Spleen (tissue), 11 donors: ENCODE measurements at regions not wholly inside any gene's neighbourhood (a gene's known extent, or its start where the extent isn't known, plus 50 kb on each side); places are given as distances from the start of the nearest gene placed in this dataset.

ENCODE experiments used
- DNase-seq: peaks from one replicate; pipeline ENCODE4 v3.0.0-alpha.2; 2020
- H3K27ac ChIP-seq, 8 donors: fragments of 200-600 bp; sonication (generic) in 7 of 8; 1 replicate in 4 of 8; 2 replicates in 4 of 8; pipeline versions ENCODE4 v1.5.0 to v1.8.0; 2016 to 2021; ENCODE audit warnings: inconsistent platforms in 4 of 8, mild to moderate bottlenecking in 4 of 8, moderate library complexity in 1 of 8
- H3K27me3 ChIP-seq, 7 donors: fragments of 200-600 bp; sonication (generic) in 6 of 7; replicated peaks in 1 of 7; 1 replicate in 4 of 7; 2 replicates in 3 of 7; pipeline versions ENCODE4 v1.5.0 to v1.8.0; 2016 to 2021; ENCODE audit warnings: inconsistent platforms in 3 of 7, mild to moderate bottlenecking in 1 of 7
- H3K36me3 ChIP-seq, 6 donors: fragments of 200-600 bp; sonication (generic) in 5 of 6; 1 replicate in 4 of 6; 2 replicates in 2 of 6; pipeline versions ENCODE4 v1.5.0 to v1.8.0; 2016 to 2021; ENCODE audit warnings: inconsistent platforms in 2 of 6
- H3K4me1 ChIP-seq, 6 donors: fragments of 200-600 bp; sonication (generic) in 5 of 6; 1 replicate in 3 of 6; 2 replicates in 3 of 6; pipeline versions ENCODE4 v1.5.0 to v1.8.0; 2016 to 2021; ENCODE audit warnings: inconsistent platforms in 3 of 6
- H3K4me3 ChIP-seq, 8 donors: fragments of 200-600 bp; sonication (generic) in 7 of 8; 1 replicate in 4 of 8; 2 replicates in 4 of 8; pipeline versions ENCODE4 v1.5.0 to v1.8.0; 2016 to 2021; ENCODE audit warnings: inconsistent platforms in 4 of 8, mild to moderate bottlenecking in 4 of 8, moderate library complexity in 2 of 8
- H3K9me3 ChIP-seq, 8 donors: fragments of 200-600 bp; sonication (generic) in 7 of 8; 1 replicate in 4 of 8; 2 replicates in 4 of 8; pipeline versions ENCODE4 v1.5.0 to v1.8.0; 2016 to 2021; ENCODE audit warnings: inconsistent platforms in 4 of 8
- CTCF ChIP-seq, 11 experiments: fragments of 200-600 bp in 7 of 11; fragments of 450-650 bp in 4 of 11; sonication (generic) in 4 of 11; IDR thresholded peaks in 8 of 11; conservative IDR thresholded peaks in 3 of 11; 1 replicate in 7 of 11; 2 replicates in 4 of 11; pipeline versions ENCODE4 v1.4.0 to v1.8.0; 2016 to 2021; ENCODE audit warnings: antibody characterized with exemption in 11 of 11, inconsistent platforms in 4 of 11, mild to moderate bottlenecking in 1 of 11
- POLR2A ChIP-seq, 3 donors: fragments of 450-650 bp; IDR thresholded peaks; one replicate each; pipeline ENCODE4 v1.5.1; 2017; ENCODE audit warnings: antibody characterized with exemption in 3 of 3, mild to moderate bottlenecking in 1 of 3
- POLR2AphosphoS5 ChIP-seq, 3 donors: sonication (generic); formaldehyde crosslinking; IDR thresholded peaks; one replicate each; pipeline ENCODE4 v1.5.1; 2017; ENCODE audit warnings: antibody characterized with exemption in 3 of 3
- WGBS, 5 donors: extraction: QIAGEN DNeasy Blood & Tissue Kit in 3 of 5; methylation state at CpG; one replicate each; pipeline versions ENCODE4 v1.1.5 to v1.1.7; 2013 to 2018; 5-methylcytosine and 5-hydroxymethylcytosine counted together
- intact Hi-C: fragments of 100-400 bp; cut with DNase I; formaldehyde crosslinking; loops from one replicate; pipeline ENCODE4 v1.15.0; 2023; ENCODE audit warnings: low total_unique reads
- donor health status: healthy with polysubstance abuse.
- donor health status: DM: no; HTN: no; CAD: no; lungs with moderate emphysema.
- donor health status: DM: no; HTN: no; CAD: no.
- donor health status: Bipolar disorder and iron deficiency.
- donor health status: healthy.
- donor health status: DM: no; HTN: no; CAD: no.
- donor health status: DM: yes; HTN: yes; CAD: no.

GRCh38 chr20:50341880-50342637 lies 151.4 kb downstream of the CEBPB start:
- Histone ChIP-seq H3K9me3 (no peaks in the 10 kb centered on the region), H3K27me3 (peaks cover 0 to 18% (median 0%) of the 10 kb centered on the region in 7 donors), H3K4me1 (peaks cover 21 to 93% (median 65%) of the 10 kb centered on the region in 6 donors), H3K36me3 (no peaks in the 10 kb centered on the region), H3K4me3 (no peak overlapping the region), H3K27ac (peak overlapping the region in 3 of 8 donors; percentile 84 to 88 (median 86))
- intact Hi-C loops, result no loop called here
- TF ChIP-seq POLR2AphosphoS5 (IDR thresholded peaks at IDR 0.05) (no peak), POLR2A (IDR thresholded peaks at IDR 0.05) (no peak), CTCF (IDR thresholded peaks at IDR 0.05 in 8 of 11, conservative IDR thresholded peaks at IDR 0.05 in 3 of 11) (no peak)
- WGBS, 5 donors, result 85 to 95% (median 87%) methylated on average over 12 of the region's 12 CpGs
- no peak for DNase-seq

- intact Hi-C loops, result no loop called here
- no peaks in the 10 kb centered on the region for H3K36me3 ChIP-seq
- peak overlapping the region in 1 of 8 donors; percentile 84 for H3K27ac ChIP-seq
- H3K4me1 ChIP-seq, result peaks cover 21 to 93% (median 69%) of the 10 kb centered on the region in 6 donors
- no peaks in the 10 kb centered on the region for H3K9me3 ChIP-seq
- H3K27me3 ChIP-seq, result peaks cover 0 to 24% (median 0%) of the 10 kb centered on the region in 7 donors
- 86 to 95% (median 92%) methylated on average over 5 of the region's 5 CpGs for WGBS, 5 donors
- no peak for DNase-seq
- TF ChIP-seq CTCF (IDR thresholded peaks at IDR 0.05 in 8 of 11, conservative IDR thresholded peaks at IDR 0.05 in 3 of 11) (no peak), POLR2A (IDR thresholded peaks at IDR 0.05) (no peak), POLR2AphosphoS5 (IDR thresholded peaks at IDR 0.05) (no peak)
- no peak overlapping the region for H3K4me3 ChIP-seq
These were observed 152.0 kb downstream of the CEBPB start for GRCh38 chr20:50342638-50343102.

- TF ChIP-seq CTCF (IDR thresholded peaks at IDR 0.05 in 8 of 11, conservative IDR thresholded peaks at IDR 0.05 in 3 of 11) (no peak), POLR2AphosphoS5 (IDR thresholded peaks at IDR 0.05) (no peak), POLR2A (IDR thresholded peaks at IDR 0.05) (no peak)
- Histone ChIP-seq H3K9me3 (no peaks in the 10 kb centered on the region), H3K36me3 (no peaks in the 10 kb centered on the region), H3K27me3 (peaks cover 0 to 27% (median 0%) of the 10 kb centered on the region in 7 donors), H3K4me3 (no peak overlapping the region), H3K27ac (peak overlapping the region in 1 of 8 donors; percentile 84), H3K4me1 (peaks cover 21 to 93% (median 67%) of the 10 kb centered on the region in 6 donors)
- intact Hi-C loops, result no loop called here
- WGBS, 5 donors, result 61 to 78% (median 70%) methylated on average over 7 to 10 of the region's 10 CpGs
- DNase-seq, result no peak
These were observed 152.5 kb downstream of the CEBPB start for GRCh38 chr20:50343125-50343489.

- no peaks in the 10 kb centered on the region for H3K36me3 ChIP-seq
- H3K9me3 ChIP-seq, result no peaks in the 10 kb centered on the region
- H3K4me1 ChIP-seq, result peaks cover 17 to 93% (median 65%) of the 10 kb centered on the region in 6 donors
- no peak overlapping the region for H3K27ac ChIP-seq
- no peak for TF ChIP-seq CTCF (IDR thresholded peaks at IDR 0.05 in 8 of 11, conservative IDR thresholded peaks at IDR 0.05 in 3 of 11)
- peak in 1 of 3 donors; percentile 12 for TF ChIP-seq POLR2AphosphoS5 (IDR thresholded peaks at IDR 0.05)
- whole genome bisulfite sequencing, 5 donors, result 82 to 95% (median 83%) methylated on average over 11 to 25 of the region's 25 CpGs
- no peak overlapping the region for H3K4me3 ChIP-seq
- intact Hi-C loops, result no loop called here
- H3K27me3 ChIP-seq, result peaks cover 0 to 27% (median 0%) of the 10 kb centered on the region in 7 donors
- no peak for DNase-seq
These were observed 153.0 kb downstream of the CEBPB start for GRCh38 chr20:50343490-50344179.
